H1 (cell line): ENCODE measurements at regions not wholly inside any gene's neighbourhood (a gene's known extent, or its start where the extent isn't known, plus 50 kb on each side); places are given as distances from the start of the nearest gene placed in this dataset.

Source experiments
- CBX8 ChIP-seq: fragments of 300-800, 300-1000 bp; sonication (generic); IDR thresholded peaks from 2 replicates; pipeline ENCODE4 v1.7.1; 2016; ENCODE audit warnings: low read depth, low read length, borderline replicate concordance
- CHD7 ChIP-seq: fragments of 300-600 bp; sonication (generic); IDR thresholded peaks from 2 replicates; pipeline ENCODE4 v1.7.1; 2012; ENCODE audit warnings: low read length, moderate library complexity, mild to moderate bottlenecking, inconsistent platforms; ENCODE audit not compliant: insufficient replicate concordance
- NANOG ChIP-seq: IDR thresholded peaks from 2 replicates; pipeline ENCODE4 v1.6.1; 2011; ENCODE audit warnings: low read length, low read depth, mild to moderate bottlenecking, inconsistent platforms; ENCODE audit not compliant: insufficient read depth, poor library complexity, severe bottlenecking
- SP1 ChIP-seq: IDR thresholded peaks from 2 replicates; pipeline ENCODE4 v1.6.1; 2011; ENCODE audit warnings: low read depth, low read length

- TF ChIP-seq CHD7 (no peak), SP1 (no peak), NANOG (no peak), CBX8 (no peak)
Observed at GRCh38 chr2:51213826-51214225, 181.9 kb upstream of the NRXN1 start (continued).
